ENCODE measurements at regions not wholly inside any gene's neighbourhood (a gene's known extent, or its start where the extent isn't known, plus 50 kb on each side); places are given as distances from the start of the nearest gene placed in this dataset.

DNA sequence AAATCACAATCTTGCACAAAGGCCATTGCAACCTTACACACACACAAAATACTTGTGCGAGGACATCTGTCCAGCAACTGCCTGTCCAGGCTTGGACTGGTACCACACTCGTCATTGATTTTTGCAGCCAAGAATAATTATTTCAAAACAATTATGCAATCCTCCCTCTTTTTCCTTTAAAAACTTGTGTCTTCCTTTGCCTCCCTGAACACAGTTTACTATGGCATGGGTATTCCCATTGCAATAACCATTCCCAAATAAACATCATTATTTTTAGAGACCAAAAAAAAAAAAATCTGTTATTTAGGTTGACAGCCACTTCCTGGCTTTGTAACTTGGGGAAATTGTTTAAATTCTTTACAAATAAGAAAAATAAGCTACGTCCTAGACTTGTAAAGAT lies 54.0 kb downstream of the C11orf91 start:
- no peak for DNase-seq

DNA sequence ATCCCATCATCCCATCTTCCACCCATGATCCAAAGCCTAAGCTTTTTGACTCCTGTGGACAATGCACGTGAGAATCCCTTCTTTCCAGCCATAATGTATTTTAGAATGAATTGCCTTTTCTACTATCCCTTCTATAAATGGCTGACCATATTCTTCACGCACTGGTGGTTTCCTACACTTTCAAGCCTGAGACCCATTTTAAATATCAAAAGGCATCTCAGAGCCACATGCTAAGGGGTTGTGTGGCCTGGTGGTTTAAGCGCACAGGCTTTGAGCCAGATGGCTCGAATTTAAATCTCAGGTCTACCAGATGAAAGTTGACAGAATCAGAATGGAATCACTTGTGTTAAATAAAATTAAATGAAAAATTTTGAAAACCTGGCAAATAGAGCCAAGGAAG lies 54.5 kb downstream of the C11orf91 start:
- no peak for DNase-seq

DNA sequence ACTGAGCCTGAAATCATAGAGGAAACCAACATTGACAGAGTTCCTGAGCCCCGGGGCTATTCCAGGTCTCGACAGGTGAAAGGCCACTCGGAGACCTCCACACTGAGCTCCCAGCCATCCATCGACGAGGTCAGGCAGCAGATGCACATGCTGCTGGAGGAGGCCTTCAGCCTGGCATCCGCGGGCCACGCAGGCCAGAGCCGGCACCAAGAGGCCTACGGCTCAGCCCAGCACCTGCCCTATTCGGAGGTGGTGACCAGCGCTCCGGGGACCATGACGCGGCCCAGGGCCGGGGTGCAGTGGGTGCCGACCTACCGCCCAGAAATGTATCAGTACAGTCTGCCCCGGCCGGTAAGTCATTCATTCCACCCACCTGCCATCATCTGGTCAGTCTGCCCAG lies 54.9 kb downstream of the C11orf91 start:
- DNase-seq = no peak

DNA sequence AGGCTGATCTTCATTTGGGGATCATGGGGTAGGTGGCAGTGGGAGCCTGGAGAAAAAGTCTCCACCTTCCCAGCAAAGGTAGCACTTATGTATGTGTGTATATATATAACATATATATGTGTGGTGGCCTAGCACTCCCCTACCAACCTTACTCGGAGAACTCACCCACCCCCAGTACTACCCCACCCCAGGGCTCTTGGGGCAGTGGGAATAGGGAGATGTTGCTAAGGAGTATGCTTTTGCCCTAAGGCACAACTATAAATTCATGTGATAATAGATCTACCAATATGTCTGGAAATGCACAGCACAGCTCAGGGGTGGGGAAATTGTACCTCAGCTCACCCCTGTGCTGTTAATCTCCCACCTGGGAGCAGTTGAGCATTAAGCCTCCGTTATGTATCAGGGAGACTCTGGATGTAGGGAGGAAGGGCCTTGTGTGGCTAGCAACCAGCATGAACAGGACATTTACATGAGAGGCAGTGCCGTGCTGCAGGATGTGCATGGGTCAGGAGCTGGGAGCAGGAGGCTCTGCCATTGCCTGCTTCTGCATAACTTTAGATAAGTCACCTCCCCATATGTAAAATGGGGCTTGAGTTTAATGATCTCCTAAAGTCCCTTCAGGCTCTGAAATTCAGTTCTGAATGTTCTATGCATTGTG lies 57.3 kb downstream of the C11orf91 start:
- no peak for DNase-seq

DNA sequence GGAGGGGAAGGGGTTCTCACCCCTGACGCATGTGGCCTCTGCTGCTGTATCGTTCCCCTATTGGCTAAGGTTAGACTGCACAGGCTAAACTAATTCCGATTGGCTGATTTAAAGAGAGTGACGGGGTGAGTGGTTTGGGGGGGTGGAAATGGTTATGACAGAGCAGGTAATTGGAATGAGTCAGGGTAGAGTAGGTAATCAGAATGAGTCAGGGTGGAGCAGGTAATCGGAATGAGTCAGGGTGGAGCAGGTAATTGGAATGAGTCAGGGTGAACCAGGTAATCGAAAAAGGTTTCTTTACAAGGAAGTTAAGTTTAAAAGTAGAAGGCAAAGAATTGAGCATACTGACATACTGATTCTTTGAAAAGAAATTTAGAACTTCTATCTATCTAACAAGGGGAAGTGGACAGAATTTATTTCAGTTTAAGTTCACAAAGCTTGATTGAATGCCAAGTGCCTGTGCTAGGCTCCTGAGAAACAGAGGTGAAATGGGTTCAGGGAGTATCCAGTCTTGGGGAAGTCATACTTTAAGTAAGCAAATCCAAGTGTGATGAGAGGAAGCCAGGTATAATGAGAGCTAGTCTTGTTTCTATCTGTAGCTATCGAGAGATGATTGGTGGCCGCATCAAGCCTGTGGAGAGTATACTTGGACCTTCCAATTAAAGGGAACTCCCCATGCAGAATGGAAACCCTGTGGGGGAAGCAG lies 58.0 kb downstream of the C11orf91 start:
- no peak for DNase-seq

DNA sequence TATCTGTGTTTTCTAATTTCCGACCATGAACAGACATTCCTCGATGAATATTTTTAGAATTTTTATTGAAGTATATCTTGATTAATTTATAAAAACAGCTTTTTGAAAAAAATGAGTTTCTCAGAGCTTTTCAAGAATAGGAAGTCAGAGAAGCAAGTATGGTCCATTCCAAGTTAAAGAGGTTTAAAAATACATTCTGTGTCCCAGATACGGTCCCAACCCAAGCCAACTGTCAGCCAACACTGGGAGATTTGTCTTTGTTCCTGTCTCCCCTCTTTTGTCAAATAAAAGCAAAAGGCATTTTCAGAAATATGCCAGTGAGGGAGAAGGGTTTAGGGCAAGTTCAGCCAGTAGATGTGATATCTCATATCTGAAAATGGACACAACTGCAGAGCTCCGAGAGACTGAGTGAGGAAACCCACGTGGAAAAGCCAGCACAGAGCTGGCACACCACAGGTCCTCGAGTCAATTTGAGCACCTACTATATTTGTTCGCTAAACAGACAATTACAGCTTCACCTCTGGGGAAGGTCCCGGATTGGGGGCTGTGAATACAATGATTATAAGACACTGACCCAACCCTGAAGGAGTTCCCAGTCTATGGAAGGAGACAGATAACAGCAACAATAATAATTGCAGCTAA lies 59.8 kb downstream of the C11orf91 start:
- no peak for DNase-seq

DNA sequence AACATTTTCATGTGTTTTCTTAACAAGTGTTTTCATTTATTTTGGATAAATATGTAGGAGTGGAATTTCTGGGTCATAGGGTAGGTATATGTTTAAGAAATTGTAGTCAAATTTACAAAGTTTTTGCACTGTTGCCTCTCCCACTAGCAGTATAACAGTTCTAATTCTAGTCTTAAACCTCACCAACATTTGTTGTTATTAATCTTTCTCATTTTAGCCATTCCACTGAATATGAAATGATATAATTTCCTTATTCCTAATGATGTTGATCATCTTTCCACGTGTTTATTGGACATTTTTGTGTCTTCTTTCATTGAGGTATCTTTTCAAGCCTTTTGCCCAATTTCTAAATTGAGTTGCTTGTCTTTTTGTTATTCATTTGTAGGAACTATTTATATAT lies 62.0 kb downstream of the C11orf91 start:
- no peak for DNase-seq

DNA sequence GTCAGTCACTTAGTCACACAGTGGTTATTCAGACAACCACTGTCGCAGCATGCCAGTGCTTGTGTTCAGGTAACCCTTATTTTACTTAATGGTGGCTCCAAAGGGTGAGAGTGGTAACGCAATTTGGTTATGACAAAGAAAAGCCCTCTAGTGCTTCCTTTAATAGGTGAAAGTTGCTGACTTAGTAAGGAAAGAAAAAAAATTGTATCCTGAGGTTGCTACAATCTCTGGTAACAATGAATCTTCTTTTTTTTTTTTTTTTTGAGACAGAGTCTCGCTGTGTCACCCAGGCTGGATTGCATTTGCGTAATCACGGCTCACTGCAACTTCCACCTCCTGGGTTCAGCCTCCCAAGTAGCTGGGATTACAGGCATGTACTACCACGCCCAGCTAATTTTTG lies 64.5 kb downstream of the C11orf91 start:
- DNase-seq = peak; percentile 62

DNA sequence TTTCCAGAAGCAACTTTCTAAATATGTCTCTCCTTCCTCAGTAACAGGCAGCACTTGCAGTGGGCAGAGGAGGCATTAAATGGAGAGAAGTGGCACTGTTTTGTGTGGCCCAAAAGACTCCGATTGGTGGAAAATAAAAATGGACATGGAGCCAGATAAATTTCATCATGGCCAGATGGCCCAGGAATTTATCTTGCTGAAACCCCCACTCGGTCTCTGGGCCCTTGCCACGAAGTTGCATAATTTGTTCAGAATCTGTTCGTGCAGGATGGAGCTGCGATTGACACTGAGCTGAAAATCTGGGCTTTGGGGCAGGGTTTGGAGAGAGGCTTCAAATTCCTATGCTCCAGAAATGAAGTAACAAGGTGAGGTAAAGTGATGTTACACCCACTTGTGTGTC lies 65.5 kb downstream of the C11orf91 start:
- peak; percentile 87 for DNase-seq

DNA sequence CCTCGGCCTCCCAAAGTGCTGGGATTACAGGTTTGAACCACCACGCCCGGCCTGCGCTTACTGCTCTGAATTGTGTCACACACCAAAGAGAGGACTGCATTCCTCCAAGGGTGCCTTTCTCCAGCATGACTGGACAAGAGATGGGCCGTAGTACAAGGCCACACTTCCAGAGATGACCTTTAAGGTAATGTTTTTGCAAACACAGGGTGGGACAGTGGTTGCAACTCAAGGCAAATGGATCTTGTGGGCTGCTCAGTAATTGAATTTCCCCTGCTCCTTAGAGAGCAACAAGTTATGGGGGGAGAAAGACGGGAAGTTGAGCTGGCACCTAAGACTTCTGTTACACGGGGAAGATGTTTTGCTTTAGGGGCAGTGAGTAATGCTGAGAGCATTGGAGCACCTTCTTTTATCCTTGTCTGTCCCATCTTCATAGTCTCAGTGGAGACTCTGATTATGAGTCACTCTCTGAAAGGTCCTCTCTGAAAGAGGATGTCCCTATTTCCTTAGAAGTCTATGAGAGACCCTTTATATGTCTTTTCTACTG lies 66.3 kb downstream of the C11orf91 start:
- DNase-seq = peak; percentile 79

DNA sequence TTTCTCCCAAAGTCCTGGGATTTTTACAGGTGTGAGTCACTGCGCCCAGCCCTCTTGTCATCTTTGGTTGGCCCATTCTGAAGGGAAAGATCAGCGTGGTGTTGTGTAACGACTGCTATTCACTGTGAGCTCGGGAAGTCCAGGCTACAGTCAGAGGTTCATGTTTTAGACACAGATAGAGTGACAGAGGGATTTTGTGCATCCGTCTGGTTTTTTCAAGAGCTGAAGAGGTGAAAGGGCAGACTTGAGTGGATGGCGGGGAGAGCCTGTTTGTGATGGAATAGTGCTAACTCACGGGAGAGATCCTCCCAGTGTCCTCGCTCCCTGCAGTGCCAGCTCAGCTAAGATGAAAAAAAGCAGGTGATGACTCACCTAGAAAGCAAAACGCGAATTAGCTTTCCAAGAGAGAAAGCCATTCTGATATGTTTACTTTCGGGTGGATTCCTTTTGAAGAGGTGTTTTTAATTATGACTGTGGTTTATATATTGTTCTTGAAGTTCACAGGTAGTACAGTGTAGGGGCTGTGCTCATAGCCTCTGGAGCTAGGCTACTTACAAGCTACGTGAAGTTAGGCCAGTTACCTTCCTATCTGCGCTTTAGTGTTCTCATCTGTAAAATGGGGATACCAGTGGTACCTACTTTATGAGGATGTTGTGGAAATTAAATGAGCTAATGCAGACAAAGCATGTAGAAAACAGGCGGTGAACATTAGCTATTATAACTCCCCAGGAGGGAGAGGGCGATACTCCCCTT lies 67.2 kb downstream of the C11orf91 start:
- peak; percentile 66 for DNase-seq

DNA sequence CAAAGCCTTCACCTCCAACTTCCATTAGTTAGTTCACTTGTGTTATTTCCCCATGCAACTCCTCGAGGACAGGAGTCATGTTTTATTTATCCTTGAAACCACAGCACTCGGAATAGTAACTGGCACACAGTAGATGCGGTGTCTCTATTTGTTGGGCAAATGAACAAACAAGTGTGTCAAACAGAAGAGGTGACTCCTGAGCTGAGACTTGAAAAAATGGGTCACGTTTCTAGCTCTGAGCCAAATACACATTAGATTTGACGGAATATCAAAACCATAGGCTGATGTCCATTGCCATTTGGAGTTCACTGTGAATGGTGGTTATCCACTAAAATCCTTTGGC lies 68.9 kb downstream of the C11orf91 start:
- DNase-seq = no peak

DNA sequence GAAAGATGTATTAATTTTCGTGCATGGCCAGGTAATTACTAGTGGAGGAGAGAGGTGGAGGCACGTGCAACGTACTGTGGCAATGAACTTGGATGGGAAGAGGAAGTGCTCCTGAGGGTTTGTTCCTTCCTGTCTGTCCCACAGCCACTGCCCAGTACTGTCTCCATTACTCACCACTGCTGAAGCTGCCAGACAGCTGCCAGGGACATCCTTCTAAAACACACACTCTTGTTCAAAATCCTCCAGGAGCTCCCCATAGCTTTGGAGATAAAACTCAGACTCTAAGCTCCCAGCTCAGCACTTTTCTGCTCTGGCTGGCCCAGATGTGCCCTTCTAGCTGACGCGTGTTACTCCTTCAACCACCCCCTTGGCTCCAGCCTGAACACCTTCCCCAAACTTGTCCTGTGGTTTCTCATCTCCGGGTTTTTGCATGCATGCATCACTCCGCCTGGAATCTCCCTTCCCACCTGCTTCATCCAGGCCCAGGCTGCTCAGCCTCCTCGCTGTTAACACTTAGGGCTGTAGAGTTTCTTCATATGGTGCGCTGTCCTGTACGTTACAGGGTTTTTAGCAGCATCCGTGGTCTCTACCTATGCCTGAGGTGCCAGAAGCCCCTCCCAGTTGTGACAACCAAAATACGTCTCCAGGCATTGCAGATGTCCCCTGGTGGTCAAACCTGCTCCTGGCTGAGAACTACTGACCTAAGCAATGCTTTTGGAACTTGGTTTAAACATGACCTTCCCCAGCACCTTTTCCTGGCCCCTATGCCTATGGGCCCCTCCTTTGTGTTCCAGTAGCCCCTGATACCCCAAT lies 69.5 kb downstream of the C11orf91 start:
- no peak for DNase-seq

DNA sequence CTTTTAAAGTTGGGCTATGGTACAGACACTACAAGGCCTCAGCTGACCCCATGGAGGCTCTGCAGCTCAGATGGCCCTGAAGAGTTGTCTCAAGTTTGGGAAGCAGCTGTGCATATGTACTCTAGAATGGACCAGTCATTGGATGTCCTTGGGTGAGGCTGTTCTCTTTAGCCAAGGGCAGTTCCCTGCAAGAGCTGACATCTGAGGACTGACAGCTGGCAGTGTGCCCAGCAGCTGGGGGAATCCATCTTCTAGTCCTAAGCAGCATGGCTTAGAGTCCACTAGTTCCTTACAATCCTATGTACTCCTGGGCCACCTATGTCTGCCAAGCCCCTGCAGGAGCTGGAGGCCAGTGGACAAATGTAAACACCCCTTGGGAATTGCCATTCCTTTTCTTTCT lies 76.5 kb downstream of the C11orf91 start:
- no peak for DNase-seq

DNA sequence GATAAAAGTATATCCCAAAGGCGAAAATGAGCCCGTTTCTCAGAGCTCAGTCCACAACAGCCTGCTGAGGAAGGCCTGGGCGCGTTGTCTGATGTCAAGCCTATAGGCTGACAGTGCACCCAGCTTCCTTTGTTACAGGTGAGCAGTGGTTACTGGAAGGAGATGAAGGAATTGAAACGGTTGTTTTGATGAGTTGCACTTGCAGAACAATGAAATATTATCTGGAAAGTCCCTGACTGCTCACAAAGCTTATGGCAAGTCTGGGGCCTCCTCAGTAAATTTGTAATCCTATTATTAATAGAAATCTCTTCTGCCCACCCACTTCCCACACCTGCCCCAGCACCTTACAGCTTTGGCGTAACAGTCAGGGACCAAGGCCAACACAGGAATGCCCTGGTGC lies 77.8 kb downstream of the C11orf91 start:
- DNase-seq = no peak

DNA sequence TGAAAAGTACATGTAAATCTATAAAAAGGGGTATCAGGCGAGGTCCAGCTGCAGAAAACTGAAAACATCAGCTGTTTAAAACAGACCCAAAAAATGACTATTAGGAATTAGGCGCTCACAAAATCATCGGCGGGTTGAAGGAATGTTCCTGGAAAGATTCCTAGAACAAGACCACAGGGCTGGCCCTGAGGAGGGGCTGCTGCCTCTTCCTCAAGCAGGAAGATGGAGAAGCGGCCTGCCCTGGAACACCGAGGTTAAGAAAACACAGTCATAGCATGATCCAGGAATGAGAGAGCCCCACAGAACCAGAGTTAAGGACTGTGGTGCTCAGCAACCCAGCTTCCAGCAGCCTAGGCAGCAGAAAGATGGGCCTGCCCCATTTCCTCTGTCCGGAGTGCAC lies 78.4 kb downstream of the C11orf91 start:
- DNase-seq = peak; percentile 72

DNA sequence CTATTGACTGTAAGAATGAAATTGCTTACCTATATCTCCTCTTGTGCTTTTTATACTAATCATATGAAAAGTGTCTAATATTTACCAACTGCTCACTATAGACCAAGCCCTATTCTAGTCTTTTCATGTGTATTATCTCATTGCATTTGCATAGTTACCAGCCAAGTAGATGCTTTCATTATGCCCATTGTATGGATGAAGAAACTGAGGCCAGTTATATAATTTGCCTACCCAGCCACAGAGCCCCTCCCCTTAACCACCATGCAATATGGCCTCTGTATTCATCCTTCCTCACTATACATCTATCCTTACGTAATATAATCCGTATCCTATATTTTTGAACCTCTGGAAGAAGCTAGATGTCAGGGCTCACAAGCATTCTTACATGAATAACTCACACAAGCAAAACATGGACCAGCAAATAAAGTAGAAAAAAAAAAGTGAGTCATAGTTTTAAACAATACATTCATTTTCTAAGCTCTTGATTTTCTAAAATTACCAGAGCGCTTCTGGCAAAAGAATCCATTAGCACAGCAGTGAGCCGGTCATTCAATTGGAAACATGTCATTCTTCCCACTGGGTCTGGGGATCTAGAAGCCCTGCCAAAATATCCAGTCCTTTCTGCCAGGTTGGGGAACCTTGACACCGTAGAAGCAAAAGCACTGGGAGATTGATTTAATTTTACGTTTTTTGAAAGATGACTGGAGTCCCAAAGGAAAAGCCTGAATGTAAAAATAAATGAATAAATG lies 80.0 kb downstream of the C11orf91 start:
- peak; percentile 67 for DNase-seq

DNA sequence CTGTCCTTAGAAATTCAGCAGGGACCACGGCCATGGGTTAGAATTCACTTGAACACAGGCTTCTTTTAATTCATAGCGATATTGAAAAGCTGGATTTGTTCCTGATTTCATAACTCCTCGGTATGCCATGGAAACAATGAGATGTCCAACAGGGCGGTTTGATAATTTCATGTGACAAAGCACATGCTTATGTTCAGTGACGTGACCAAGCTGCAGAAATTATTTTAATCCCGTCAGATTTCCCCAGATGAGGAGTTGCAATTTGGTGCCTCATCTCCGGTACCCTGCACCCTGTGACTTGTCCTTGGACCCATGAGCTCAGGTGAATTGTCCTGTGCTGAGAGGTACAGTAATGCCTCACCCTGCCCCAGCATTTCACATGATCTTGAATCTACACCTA lies 81.7 kb downstream of the C11orf91 start:
- DNase-seq = no peak

DNA sequence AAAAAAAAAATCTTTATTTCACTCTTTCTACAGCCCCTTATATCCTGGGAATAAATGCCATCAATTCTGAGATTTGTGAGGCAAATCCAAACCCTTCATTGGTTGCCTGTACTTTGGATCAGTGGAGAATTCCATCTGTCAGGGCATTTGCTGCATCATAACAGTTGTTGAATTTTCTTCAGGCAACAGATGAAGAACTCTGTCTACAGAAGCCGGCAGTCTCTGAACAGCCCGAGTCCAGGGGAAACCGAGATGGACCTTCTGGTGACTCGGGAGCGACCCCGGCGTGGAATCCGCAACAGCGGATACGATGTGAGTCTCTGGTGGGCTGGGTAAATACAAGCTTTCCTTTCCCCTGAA lies 82.3 kb downstream of the C11orf91 start:
- no peak for DNase-seq

DNA sequence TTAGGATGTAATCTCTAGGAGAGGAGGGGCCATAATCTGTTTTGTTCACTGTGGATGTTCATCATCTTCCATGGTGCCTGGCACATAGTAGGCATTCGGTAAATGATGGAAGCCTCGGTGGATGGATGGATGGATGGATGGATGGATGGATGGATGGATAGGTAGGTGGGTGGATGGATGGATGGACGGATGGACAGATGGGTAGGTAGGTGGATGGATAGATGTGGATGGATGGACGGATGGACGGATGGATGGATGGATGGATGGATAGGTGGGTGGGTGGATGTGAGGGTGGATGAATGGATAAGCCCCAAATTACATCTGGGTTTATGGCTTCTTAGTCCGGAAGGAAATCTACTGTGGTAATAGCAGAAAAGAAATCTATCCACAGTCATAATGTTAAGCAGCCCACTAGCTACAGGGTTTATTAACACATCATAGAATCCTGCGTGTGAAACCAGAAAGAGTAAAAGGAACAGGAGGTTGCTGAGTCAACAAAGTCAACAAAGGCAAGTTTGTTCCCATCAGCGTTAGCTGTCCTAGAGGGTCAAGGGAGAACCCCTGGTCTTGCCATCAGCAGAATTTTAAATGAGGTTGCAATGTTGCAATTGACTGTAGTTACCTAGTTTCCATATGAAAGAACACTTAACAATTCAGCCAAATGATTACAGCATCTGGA lies 82.8 kb downstream of the C11orf91 start:
- no peak for DNase-seq

DNA sequence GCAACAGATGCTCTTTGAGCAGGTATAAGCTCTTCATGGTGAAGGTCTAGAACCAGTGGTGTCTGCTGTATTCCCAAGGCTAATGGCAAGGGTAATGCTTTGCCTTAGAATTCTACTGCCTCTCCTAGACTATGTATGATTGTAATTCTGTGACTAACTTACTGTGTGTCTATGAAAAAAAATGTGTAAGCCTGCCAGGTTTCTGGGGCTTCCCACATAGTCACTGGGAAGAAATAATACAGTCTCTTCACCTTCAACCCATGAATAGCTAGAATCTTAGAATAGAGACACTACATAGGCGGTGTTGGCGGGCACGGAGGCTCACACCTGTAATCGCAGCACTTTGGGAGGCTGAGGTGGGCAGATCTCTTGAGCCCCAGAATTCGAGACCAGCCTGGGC lies 84.1 kb downstream of the C11orf91 start:
- peak; percentile 33 for DNase-seq

Data from fibroblast of skin of abdomen (primary cell).